AG09319 (cell line): ENCODE measurements at regions not wholly inside any gene's neighbourhood (a gene's known extent, or its start where the extent isn't known, plus 50 kb on each side); places are given as distances from the start of the nearest gene placed in this dataset.

ENCODE experiments used
- DNase-seq: peaks from one replicate; pipeline ENCODE4 v3.0.0-alpha.2; 2010; ENCODE audit warnings: low read depth; ENCODE audit errors: extremely low read depth
- CTCF ChIP-seq: IDR thresholded peaks from 2 replicates; pipeline ENCODE4 v1.5.1; 2011; ENCODE audit warnings: low read depth, mild to moderate bottlenecking, inconsistent platforms, low read length, moderate library complexity

- no peak for TF ChIP-seq CTCF
- no peak for DNase-seq
These were observed 516.7 kb upstream of the HTR2A start for GRCh38 chr13:47413526-47413925.

- no peak for DNase-seq
- no peak for TF ChIP-seq CTCF
These were observed 516.3 kb upstream of the HTR2A start for GRCh38 chr13:47413112-47413511.

DNA sequence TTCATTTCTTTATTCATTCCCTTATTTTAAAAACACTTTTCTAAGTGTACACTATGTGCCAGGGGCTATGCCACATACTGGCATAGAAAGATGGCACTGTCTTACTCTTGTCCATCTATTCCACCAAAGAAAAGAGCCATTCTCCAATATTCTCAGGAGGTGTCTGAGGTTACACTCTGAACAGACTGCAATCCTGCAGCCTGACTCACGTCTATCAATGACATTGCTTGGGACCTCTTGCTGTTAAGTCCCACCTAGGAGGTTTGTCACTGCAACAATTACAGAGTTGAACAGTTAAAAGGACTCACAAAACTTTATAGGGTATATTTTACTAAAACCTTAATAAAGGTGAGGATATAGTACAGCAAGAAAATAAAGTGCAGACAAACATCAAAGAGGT is 512.9 kb upstream of the HTR2A start:
- DNase-seq, result no peak
- TF ChIP-seq CTCF, result no peak

GRCh38 chr13:47408546-47409319 is 511.9 kb upstream of the HTR2A start:
- no peak for DNase-seq
- TF ChIP-seq CTCF, result no peak

- no peak for TF ChIP-seq CTCF
- DNase-seq, result no peak
These were observed 511.0 kb upstream of the HTR2A start for GRCh38 chr13:47407808-47408207.

GRCh38 chr13:47399599-47399998 is 502.7 kb upstream of the HTR2A start:
- TF ChIP-seq CTCF, result no peak
- no peak for DNase-seq

- DNase-seq, result no peak
- TF ChIP-seq CTCF, result peak; percentile 20
These were observed 500.9 kb upstream of the HTR2A start for GRCh38 chr13:47397739-47398138.
